NCI-H2107 treated with DMSO at 0.1 percent for 48 hours (cell line): ENCODE measurements at regions not wholly inside any gene's neighbourhood (a gene's known extent, or its start where the extent isn't known, plus 50 kb on each side); places are given as distances from the start of the nearest gene placed in this dataset.
"Not testable (repeated sequence)": the region's sequence is repeated elsewhere in the genome, so short reads cannot be mapped to it uniquely, and the experiment has no call there.

Experiments used
- DNase-seq: peaks from one replicate; lab custom pipeline; 2025; ENCODE audit not compliant: unreplicated experiment; lab: John Stamatoyannopoulos, UW

GRCh38 chrX:121169099-121170035, 122.0 kb downstream of the GLUD2 start:
- DNase-seq, result no peak

GRCh38 chrX:121172703-121173102, 125.3 kb downstream of the GLUD2 start:
- no peak for DNase-seq

GRCh38 chrX:121179972-121180371, 132.6 kb downstream of the GLUD2 start:
- no peak for DNase-seq

- no peak for DNase-seq
Observed at GRCh38 chrX:121191779-121192178, 144.4 kb downstream of the GLUD2 start.

- DNase-seq, result no peak
Observed at GRCh38 chrX:121195719-121196118, 148.3 kb downstream of the GLUD2 start.

- DNase-seq, result not testable (repeated sequence)
Observed at GRCh38 chrX:121196872-121197444, 149.5 kb downstream of the GLUD2 start.

- DNase-seq, result no peak
Observed at GRCh38 chrX:121208563-121208962, 161.2 kb downstream of the GLUD2 start.

GRCh38 chrX:121216641-121217374, 169.4 kb downstream of the GLUD2 start:
- no peak for DNase-seq

- no peak for DNase-seq
Observed at GRCh38 chrX:121221322-121221977, 174.0 kb downstream of the GLUD2 start.

- no peak for DNase-seq
Observed at GRCh38 chrX:121227888-121228287, 180.5 kb downstream of the GLUD2 start.

GRCh38 chrX:121231566-121232358, 184.4 kb downstream of the GLUD2 start:
- no peak for DNase-seq

GRCh38 chrX:121236040-121236439, 188.6 kb downstream of the GLUD2 start:
- no peak for DNase-seq

- DNase-seq, result no peak
Observed at GRCh38 chrX:121238093-121238492, 190.7 kb downstream of the GLUD2 start.

- no peak for DNase-seq
Observed at GRCh38 chrX:121244511-121244910, 197.1 kb downstream of the GLUD2 start.

- DNase-seq, result no peak
Observed at GRCh38 chrX:121245763-121246162, 198.4 kb downstream of the GLUD2 start.

GRCh38 chrX:121254336-121254735, 206.9 kb downstream of the GLUD2 start:
- DNase-seq, result no peak

GRCh38 chrX:121256647-121257046, 209.2 kb downstream of the GLUD2 start:
- no peak for DNase-seq

GRCh38 chrX:121258545-121258944, 211.1 kb downstream of the GLUD2 start:
- DNase-seq, result no peak

- DNase-seq, result no peak
Observed at GRCh38 chrX:121259170-121259569, 211.8 kb downstream of the GLUD2 start.

GRCh38 chrX:121260596-121261240, 213.3 kb downstream of the GLUD2 start:
- no peak for DNase-seq
